Adrenal gland (tissue), 9 donors: ENCODE measurements at regions not wholly inside any gene's neighbourhood (a gene's known extent, or its start where the extent isn't known, plus 50 kb on each side); places are given as distances from the start of the nearest gene placed in this dataset.

Source experiments
- DNase-seq, 7 donors: peaks; one replicate each; pipeline ENCODE4 v3.0.0-alpha.2; 2019 to 2020
- H3K27ac ChIP-seq, 5 donors: fragments of 200-600 bp; sonication (generic) in 4 of 5; 1 replicate in 3 of 5; 2 replicates in 2 of 5; pipeline versions ENCODE4 v1.5.1 to v1.8.0; 2016 to 2020; ENCODE audit warnings: mild to moderate bottlenecking in 1 of 5
- H3K27me3 ChIP-seq: fragments of 200-600 bp; 2 replicates; pipeline ENCODE4 v1.8.0; 2021
- H3K36me3 ChIP-seq, 2 donors: fragments of 200-600 bp; replicated peaks in 1 of 2; 1 replicate in 1 of 2; 2 replicates in 1 of 2; pipeline versions ENCODE4 v1.5.1 to v1.8.0; 2018 to 2022
- H3K4me1 ChIP-seq, 2 donors: fragments of 200-600 bp; replicated peaks in 1 of 2; 1 replicate in 1 of 2; 2 replicates in 1 of 2; pipeline versions ENCODE4 v1.5.1 to v1.8.0; 2018 to 2021
- H3K4me3 ChIP-seq, 4 donors: fragments of 200-600 bp; sonication (generic) in 3 of 4; one replicate each; pipeline ENCODE4 v1.5.1; 2016 to 2018
- H3K9me3 ChIP-seq, 3 donors: fragments of 200-600 bp; sonication (generic) in 1 of 3; replicated peaks in 1 of 3; 1 replicate in 2 of 3; 2 replicates in 1 of 3; pipeline versions ENCODE4 v1.5.1 to v1.8.0; 2016 to 2021
- CTCF ChIP-seq, 6 experiments: fragments of 450-650 bp in 4 of 6; fragments of 200-600 bp in 2 of 6; sonication (generic) in 1 of 6; IDR thresholded peaks; 1 replicate in 5 of 6; 2 replicates in 1 of 6; pipeline versions ENCODE4 v1.5.1 to v1.8.0; 2016 to 2021; ENCODE audit warnings: antibody characterized with exemption in 6 of 6, mild to moderate bottlenecking in 2 of 6, moderate library complexity in 1 of 6
- POLR2A ChIP-seq, 2 donors: fragments of 450-650 bp; IDR thresholded peaks; one replicate each; pipeline ENCODE4 v1.6.1; 2017; ENCODE audit warnings: antibody characterized with exemption in 2 of 2, mild to moderate bottlenecking in 2 of 2, moderate library complexity in 1 of 2
- WGBS, 4 donors: extraction: QIAGEN DNeasy Blood & Tissue Kit in 2 of 4; methylation state at CpG; one replicate each; pipeline versions ENCODE4 v1.1.5 to v1.1.7; 2013 to 2017; 5-methylcytosine and 5-hydroxymethylcytosine counted together
- intact Hi-C, 2 donors: fragments of 100-400 bp; cut with DNase I; formaldehyde crosslinking; loops; one replicate each; pipeline versions ENCODE4 v1.14.1 to v1.15.0; 2022 to 2023
- donor health status: healthy with polysubstance abuse.
- donor health status: Bipolar disorder and iron deficiency.
- donor health status: DM: yes; HTN: yes; CAD: no.
- donor health status: DM: no; HTN: no; CAD: no.
- donor health status: DM: no; HTN: no; CAD: no.

GRCh38 chr2:106292627-106293026 is 98.5 kb upstream of the UXS1 start:
- intact Hi-C loops = no loop called here
- 79 to 87% (median 84%) methylated on average over 3 of the region's 3 CpGs for WGBS, 4 donors
- DNase-seq = peak in 1 of 7 donors; percentile 15
- H3K9me3 ChIP-seq = no peaks in the 10 kb centered on the region
- no peak overlapping the region for H3K27ac ChIP-seq
- no peaks in the 10 kb centered on the region for H3K36me3 ChIP-seq
- H3K4me1 ChIP-seq = no peaks in the 10 kb centered on the region
- TF ChIP-seq CTCF (IDR thresholded peaks at IDR 0.05) (no peak), POLR2A (IDR thresholded peaks at IDR 0.05) (no peak)
- no peaks in the 10 kb centered on the region for H3K27me3 ChIP-seq
- no peak overlapping the region for H3K4me3 ChIP-seq

GRCh38 chr2:106288873-106289272 is 94.8 kb upstream of the UXS1 start:
- H3K36me3 ChIP-seq = no peaks in the 10 kb centered on the region
- intact Hi-C loops = no loop called here
- H3K9me3 ChIP-seq = no peaks in the 10 kb centered on the region
- WGBS, 4 donors = 85 to 91% (median 88%) methylated on average over 9 of the region's 9 CpGs
- H3K27ac ChIP-seq = no peak overlapping the region
- no peak overlapping the region for H3K4me3 ChIP-seq
- no peaks in the 10 kb centered on the region for H3K4me1 ChIP-seq
- peak in 1 of 7 donors; percentile 14 for DNase-seq
- H3K27me3 ChIP-seq = no peaks in the 10 kb centered on the region
- TF ChIP-seq POLR2A (IDR thresholded peaks at IDR 0.05) = no peak
- no peak for TF ChIP-seq CTCF (IDR thresholded peaks at IDR 0.05)

- 55 to 79% (median 64%) methylated on average over 3 of the region's 3 CpGs for WGBS, 4 donors
- Histone ChIP-seq H3K36me3 (no peaks in the 10 kb centered on the region), H3K27ac (no peak overlapping the region), H3K4me3 (no peak overlapping the region), H3K4me1 (no peaks in the 10 kb centered on the region), H3K9me3 (no peaks in the 10 kb centered on the region), H3K27me3 (no peaks in the 10 kb centered on the region)
- peak in 1 of 7 donors; percentile 20 for DNase-seq
- intact Hi-C loops = no loop called here
- TF ChIP-seq POLR2A (IDR thresholded peaks at IDR 0.05) (no peak), CTCF (IDR thresholded peaks at IDR 0.05) (no peak)
Measured at GRCh38 chr2:106285237-106285829, 91.2 kb upstream of the UXS1 start.

- Histone ChIP-seq H3K27me3 (no peaks in the 10 kb centered on the region), H3K4me1 (no peaks in the 10 kb centered on the region), H3K36me3 (no peaks in the 10 kb centered on the region), H3K27ac (no peak overlapping the region), H3K9me3 (no peaks in the 10 kb centered on the region), H3K4me3 (no peak overlapping the region)
- 78 to 85% (median 83%) methylated on average over 9 to 14 of the region's 14 CpGs for WGBS, 4 donors
- intact Hi-C loops = no loop called here
- TF ChIP-seq POLR2A (IDR thresholded peaks at IDR 0.05) (no peak), CTCF (IDR thresholded peaks at IDR 0.05) (no peak)
- DNase-seq = no peak
Measured at GRCh38 chr2:106284691-106285202, 90.6 kb upstream of the UXS1 start.
